Keratinocyte (primary cell): ENCODE measurements at regions not wholly inside any gene's neighbourhood (a gene's known extent, or its start where the extent isn't known, plus 50 kb on each side); places are given as distances from the start of the nearest gene placed in this dataset.

Experiments used
- DNase-seq: peaks from one replicate; pipeline ENCODE4 v3.0.0-alpha.2; 2011; ENCODE audit warnings: low read depth, missing footprints, low spot score
- FAIRE-seq: peaks from 2 replicates; lab custom pipeline; 2011; peaks lifted over from hg19 to GRCh38; lab: Jason Lieb, UNC
- H2AFZ ChIP-seq: 2 replicates; pipeline ENCODE4 v1.6.0; 2012; ENCODE audit warnings: low read length, control low read depth, inconsistent platforms; ENCODE audit not compliant: control insufficient read depth
- H3K27ac ChIP-seq: 2 replicates; pipeline ENCODE4 v1.5.1; 2011; ENCODE audit warnings: low read length; ENCODE audit not compliant: control insufficient read depth, insufficient read depth
- H3K27me3 ChIP-seq: 3 replicates; pipeline ENCODE4 v1.6.0; 2011; ENCODE audit warnings: low read length; ENCODE audit not compliant: control insufficient read depth, insufficient read depth; ENCODE audit errors: extremely low read depth
- H3K36me3 ChIP-seq, 2 experiments: 2 replicates in 1 of 2; 3 replicates in 1 of 2; pipeline ENCODE4 v1.5.1; 2011; ENCODE audit warnings: low read length in 2 of 2, mild to moderate bottlenecking in 1 of 2; ENCODE audit not compliant: control insufficient read depth in 2 of 2, insufficient read depth in 2 of 2; ENCODE audit errors: extremely low read depth in 1 of 2
- H3K4me1 ChIP-seq: 3 replicates; pipeline ENCODE4 v1.5.1; 2011; ENCODE audit warnings: low read length; ENCODE audit not compliant: control insufficient read depth, insufficient read depth; ENCODE audit errors: extremely low read depth
- H3K4me2 ChIP-seq: 3 replicates; pipeline ENCODE4 v1.6.0; 2011; ENCODE audit warnings: low read depth, low read length; ENCODE audit not compliant: control insufficient read depth, insufficient read depth; ENCODE audit errors: extremely low read depth
- H3K4me3 ChIP-seq, 3 experiments: fragments of 200-600 bp in 1 of 3; sonication (generic) in 1 of 3; 2 replicates in 2 of 3; 3 replicates in 1 of 3; pipeline ENCODE4 v1.5.1; 2011 to 2016; ENCODE audit warnings: low read length in 3 of 3, mild to moderate bottlenecking in 3 of 3, control low read depth in 2 of 3, inconsistent platforms in 1 of 3, low read depth in 1 of 3, mixed read lengths in 1 of 3, mixed run types in 1 of 3, moderate library complexity in 1 of 3; ENCODE audit not compliant: control insufficient read depth in 2 of 3, insufficient read depth in 2 of 3; ENCODE audit errors: extremely low read depth in 1 of 3
- H3K79me2 ChIP-seq: 2 replicates; pipeline ENCODE4 v1.6.0; 2012; ENCODE audit warnings: low read length; ENCODE audit not compliant: control insufficient read depth, insufficient read depth
- H3K9ac ChIP-seq: 3 replicates; pipeline ENCODE4 v1.6.0; 2011; ENCODE audit warnings: low read length; ENCODE audit not compliant: control insufficient read depth, insufficient read depth; ENCODE audit errors: extremely low read depth
- H3K9me1 ChIP-seq: 3 replicates; pipeline ENCODE4 v1.6.0; 2011; ENCODE audit warnings: low read length; ENCODE audit not compliant: control insufficient read depth, insufficient read depth; ENCODE audit errors: extremely low read depth
- H3K9me3 ChIP-seq: 2 replicates; pipeline ENCODE4 v1.5.1; 2012; ENCODE audit warnings: low read depth, low read length; ENCODE audit not compliant: control insufficient read depth
- H4K20me1 ChIP-seq: 3 replicates; pipeline ENCODE4 v1.6.0; 2011; ENCODE audit warnings: low read length; ENCODE audit not compliant: control insufficient read depth, insufficient read depth; ENCODE audit errors: extremely low read depth
- EZH2 ChIP-seq: IDR thresholded peaks from one replicate; pipeline ENCODE4 v1.6.1; 2012; ENCODE audit warnings: inconsistent platforms, mild to moderate bottlenecking, low read length, moderate library complexity
- dilution Hi-C: fragments of 300-500 bp; cut with MboI; formaldehyde crosslinking; loops from one replicate; pipeline ENCODE4 v1.7.0; 2020; ENCODE audit warnings: low sequenced_read_pairs; ENCODE audit not compliant: extremely low pct_ligation_motif_present
- TF ChIP-seq, protein P1 (sequence below), 3 experiments: IDR thresholded peaks in 1 of 3; conservative IDR thresholded peaks in 1 of 3; optimal IDR thresholded peaks in 1 of 3; 2 replicates in 2 of 3; 3 replicates in 1 of 3; pipeline versions ENCODE3 to v1.5.1; 2011; ENCODE audit warnings: low read length in 3 of 3, mild to moderate bottlenecking in 3 of 3, moderate library complexity in 2 of 3, control low read depth in 1 of 3, inconsistent platforms in 1 of 3; ENCODE audit not compliant: insufficient read depth in 2 of 3; ENCODE audit errors: extremely low read depth in 1 of 3

DNA sequence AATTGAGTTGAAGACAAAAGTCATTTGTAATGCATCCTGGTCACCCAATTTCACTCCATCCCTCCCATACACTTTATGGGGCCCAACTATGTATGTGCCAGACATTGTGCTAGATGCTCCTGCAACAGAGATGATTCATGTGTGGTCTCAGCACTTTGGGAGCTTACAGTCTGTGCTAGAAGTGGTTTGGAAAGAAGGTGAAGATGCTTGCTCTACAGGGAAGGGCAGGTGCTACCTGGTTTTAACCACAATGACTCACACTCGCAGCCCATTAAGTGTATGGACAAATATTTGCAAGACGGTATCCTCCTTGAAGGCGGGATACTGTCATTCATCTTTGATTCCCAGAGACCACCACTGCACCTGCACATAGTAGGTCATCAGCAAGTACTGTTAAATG is 257.6 kb downstream of the OTUD1 start:
- Histone ChIP-seq H3K79me2 (no peaks in the 10 kb centered on the region), H3K9me3 (no peaks in the 10 kb centered on the region), H3K9me1 (no peaks in the 10 kb centered on the region), H3K27me3 (peaks cover 41% of the 10 kb centered on the region), H2AFZ (no peak overlapping the region), H3K4me1 (no peaks in the 10 kb centered on the region), H4K20me1 (no peaks in the 10 kb centered on the region), H3K4me3 (no peak overlapping the region), H3K9ac (no peak overlapping the region), H3K4me2 (no peak overlapping the region), H3K27ac (no peak overlapping the region), H3K36me3 (no peaks in the 10 kb centered on the region)
- FAIRE-seq (no peak), DNase-seq (no peak)
- peak; percentile 27 for TF ChIP-seq EZH2
- TF ChIP-seq, protein P1, sequence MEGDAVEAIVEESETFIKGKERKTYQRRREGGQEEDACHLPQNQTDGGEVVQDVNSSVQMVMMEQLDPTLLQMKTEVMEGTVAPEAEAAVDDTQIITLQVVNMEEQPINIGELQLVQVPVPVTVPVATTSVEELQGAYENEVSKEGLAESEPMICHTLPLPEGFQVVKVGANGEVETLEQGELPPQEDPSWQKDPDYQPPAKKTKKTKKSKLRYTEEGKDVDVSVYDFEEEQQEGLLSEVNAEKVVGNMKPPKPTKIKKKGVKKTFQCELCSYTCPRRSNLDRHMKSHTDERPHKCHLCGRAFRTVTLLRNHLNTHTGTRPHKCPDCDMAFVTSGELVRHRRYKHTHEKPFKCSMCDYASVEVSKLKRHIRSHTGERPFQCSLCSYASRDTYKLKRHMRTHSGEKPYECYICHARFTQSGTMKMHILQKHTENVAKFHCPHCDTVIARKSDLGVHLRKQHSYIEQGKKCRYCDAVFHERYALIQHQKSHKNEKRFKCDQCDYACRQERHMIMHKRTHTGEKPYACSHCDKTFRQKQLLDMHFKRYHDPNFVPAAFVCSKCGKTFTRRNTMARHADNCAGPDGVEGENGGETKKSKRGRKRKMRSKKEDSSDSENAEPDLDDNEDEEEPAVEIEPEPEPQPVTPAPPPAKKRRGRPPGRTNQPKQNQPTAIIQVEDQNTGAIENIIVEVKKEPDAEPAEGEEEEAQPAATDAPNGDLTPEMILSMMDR (optimal IDR thresholded peaks at IDR 0.05 in 1 of 3, IDR thresholded peaks at IDR 0.05 in 1 of 3, conservative IDR thresholded peaks at IDR 0.05 in 1 of 3; ENCODE audit: extremely low read depth in 1 of 3, insufficient read depth in 2 of 3, low read length in 3 of 3): no peak
- dilution Hi-C loops: no loop called here

DNA sequence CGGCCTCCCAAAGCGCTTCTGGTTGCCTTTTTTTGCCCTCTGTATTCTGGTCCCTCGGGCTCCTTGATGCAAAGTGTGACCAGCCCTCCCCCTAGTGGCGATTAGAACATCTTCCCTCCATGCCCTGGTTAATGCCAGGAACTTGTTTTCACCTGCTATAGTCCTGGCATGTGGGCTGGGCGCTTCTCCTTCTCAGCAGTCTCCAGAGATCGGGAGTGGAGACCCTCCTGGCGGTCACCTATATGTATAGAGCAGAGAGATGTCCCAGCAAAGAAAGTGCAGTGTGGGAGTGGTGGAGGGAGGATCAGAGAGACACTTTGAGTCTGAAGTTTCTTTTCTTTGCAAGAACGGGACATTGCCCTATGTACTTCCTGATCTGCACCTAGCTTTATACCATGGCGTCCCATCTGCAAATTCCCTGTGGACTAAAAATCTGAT is 264.1 kb downstream of the OTUD1 start:
- Histone ChIP-seq H3K79me2 (no peaks in the 10 kb centered on the region), H3K9ac (no peak overlapping the region), H3K9me3 (no peaks in the 10 kb centered on the region), H3K4me3 (no peak overlapping the region), H4K20me1 (no peaks in the 10 kb centered on the region), H3K27ac (no peak overlapping the region), H3K4me1 (no peaks in the 10 kb centered on the region), H3K27me3 (no peaks in the 10 kb centered on the region), H3K4me2 (no peak overlapping the region), H3K36me3 (no peaks in the 10 kb centered on the region), H3K9me1 (no peaks in the 10 kb centered on the region), H2AFZ (no peak overlapping the region)
- TF ChIP-seq EZH2: no peak
- TF ChIP-seq, protein P1 (optimal IDR thresholded peaks at IDR 0.05 in 1 of 3, IDR thresholded peaks at IDR 0.05 in 1 of 3, conservative IDR thresholded peaks at IDR 0.05 in 1 of 3; ENCODE audit: extremely low read depth in 1 of 3, insufficient read depth in 2 of 3, low read length in 3 of 3): peak; percentile 76 to 84 (median 82)
- peak; percentile 63 for FAIRE-seq
- dilution Hi-C loops: no loop called here
- peak; percentile 35 for DNase-seq
